Skeletal muscle satellite cell (primary cell): ENCODE measurements at regions not wholly inside any gene's neighbourhood (a gene's known extent, or its start where the extent isn't known, plus 50 kb on each side); places are given as distances from the start of the nearest gene placed in this dataset.

Experiments used
- H3K27me3 ChIP-seq: 2 replicates; pipeline ENCODE4 v1.7.0; 2013; ENCODE audit warnings: low read length; ENCODE audit not compliant: control insufficient read depth, insufficient read depth
- H3K36me3 ChIP-seq: 2 replicates; pipeline ENCODE4 v1.7.0; 2013; ENCODE audit warnings: mild to moderate bottlenecking, control low read depth, low read length; ENCODE audit not compliant: insufficient read depth
- H3K4me1 ChIP-seq: 2 replicates; pipeline ENCODE4 v1.7.0; 2013; ENCODE audit warnings: low read length; ENCODE audit not compliant: control insufficient read depth, insufficient read depth
- H3K4me2 ChIP-seq: 2 replicates; pipeline ENCODE4 v1.7.0; 2013; ENCODE audit warnings: mild to moderate bottlenecking, low read length
- H3K4me3 ChIP-seq: 2 replicates; pipeline ENCODE4 v1.7.0; 2013; ENCODE audit warnings: low read length
- H3K9ac ChIP-seq: 2 replicates; pipeline ENCODE4 v1.7.0; 2013; ENCODE audit warnings: mild to moderate bottlenecking, low read depth, low read length, moderate library complexity
- H3K9me3 ChIP-seq: replicated peaks from 2 replicates; pipeline ENCODE4 v1.7.0; 2013; ENCODE audit warnings: mild to moderate bottlenecking, control low read depth, low read length

DNA sequence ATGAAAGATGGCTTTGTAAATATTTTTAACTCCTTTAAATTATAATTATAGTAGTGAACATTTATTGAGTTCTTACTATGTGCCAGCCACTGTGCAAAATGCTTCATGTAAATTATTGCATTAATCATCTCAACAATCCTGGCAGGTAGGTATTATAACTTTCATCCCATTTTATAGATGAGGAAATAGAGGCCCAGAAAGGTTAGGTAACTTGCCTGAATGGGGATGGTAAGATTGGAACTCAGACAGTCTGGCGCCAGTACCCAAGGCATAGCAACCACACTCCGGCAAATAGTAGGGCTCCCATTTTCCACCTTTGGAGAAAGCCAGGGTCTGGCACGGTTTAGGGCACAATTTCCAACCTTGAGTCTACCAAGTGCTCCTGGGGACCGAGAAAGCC lies 129.8 kb downstream of the VEGFA start:
- Histone ChIP-seq H3K4me1 (no peaks in the 10 kb centered on the region), H3K4me2 (no peak overlapping the region), H3K9ac (no peak overlapping the region), H3K4me3 (no peak overlapping the region), H3K9me3 (no peaks in the 10 kb centered on the region), H3K36me3 (no peaks in the 10 kb centered on the region), H3K27me3 (peaks cover 21% of the 10 kb centered on the region)

DNA sequence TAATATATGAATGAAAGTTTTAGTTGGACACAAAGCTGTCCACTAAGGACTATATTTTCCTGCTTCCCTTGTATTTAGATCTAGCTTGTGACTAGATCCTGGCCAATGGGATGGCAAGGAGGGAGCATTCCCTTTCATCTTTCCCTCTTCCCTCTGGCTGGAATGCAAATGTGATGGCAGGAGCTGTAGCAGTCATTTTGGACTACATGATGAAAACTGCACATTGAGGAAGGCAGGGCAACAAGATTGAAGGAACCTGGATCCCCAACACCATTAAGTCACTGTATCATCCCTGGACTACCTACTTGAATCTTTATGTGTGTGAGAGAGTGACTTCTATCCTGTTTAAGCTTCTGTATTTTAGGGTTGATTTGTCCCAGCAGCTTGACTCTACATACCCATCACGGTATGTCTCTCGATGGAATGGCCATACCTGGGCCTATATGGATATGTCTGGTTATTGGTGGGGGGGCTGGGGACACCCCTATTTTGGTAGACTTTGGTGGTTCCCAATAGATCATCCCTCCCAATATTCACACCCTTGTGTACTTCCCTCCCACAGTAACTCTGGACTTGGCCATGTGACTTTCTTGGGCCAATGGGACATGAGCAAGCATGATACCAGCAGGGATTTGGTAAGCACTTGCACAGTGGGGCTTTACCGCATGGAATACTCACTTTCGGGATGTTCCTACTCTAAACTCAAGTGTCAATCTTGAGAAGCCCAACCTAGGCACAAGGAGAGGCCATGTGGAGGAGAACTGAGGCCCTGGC lies 128.5 kb downstream of the VEGFA start:
- H3K4me3 ChIP-seq: no peak overlapping the region
- peaks cover 26% of the 10 kb centered on the region for H3K27me3 ChIP-seq
- no peaks in the 10 kb centered on the region for H3K4me1 ChIP-seq
- no peaks in the 10 kb centered on the region for H3K9me3 ChIP-seq
- no peak overlapping the region for H3K9ac ChIP-seq
- no peak overlapping the region for H3K4me2 ChIP-seq
- H3K36me3 ChIP-seq: no peaks in the 10 kb centered on the region

DNA sequence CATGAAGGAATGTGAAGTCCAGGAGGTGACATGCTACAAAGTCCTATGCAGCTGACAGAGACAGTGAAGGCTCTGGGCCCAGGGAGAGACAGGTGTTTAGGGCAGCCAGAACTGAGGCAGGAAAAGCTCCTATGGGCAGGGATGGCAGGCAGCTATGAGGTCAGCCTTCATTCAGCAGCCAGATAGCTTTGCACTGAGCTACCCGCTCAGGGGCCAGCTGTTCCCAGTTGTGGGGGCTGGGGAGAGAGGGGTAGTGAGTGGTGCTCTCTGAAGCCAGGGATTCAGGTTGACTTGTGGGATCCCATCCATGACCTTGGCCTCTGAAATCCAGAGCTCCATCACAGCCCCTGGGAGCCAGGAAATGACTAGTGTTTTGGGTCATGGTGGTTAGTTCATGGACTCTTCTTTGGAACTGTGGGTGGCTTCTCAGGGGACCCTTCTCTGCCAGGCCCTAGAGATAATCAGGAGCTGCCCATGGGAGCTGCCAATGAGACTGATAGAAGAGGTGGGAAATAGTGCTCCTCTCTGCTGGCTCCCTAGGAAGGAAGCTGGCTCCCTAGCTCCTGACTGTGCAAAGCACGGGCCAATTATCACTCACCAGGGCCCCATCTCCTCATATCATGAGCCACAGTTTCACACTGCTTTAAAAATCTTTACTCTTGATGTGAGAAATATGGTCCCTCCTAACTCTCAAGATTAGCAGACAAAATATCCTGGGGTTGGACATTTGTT lies 127.7 kb downstream of the VEGFA start:
- Histone ChIP-seq H3K27me3 (peaks cover 32% of the 10 kb centered on the region), H3K9me3 (no peaks in the 10 kb centered on the region), H3K36me3 (no peaks in the 10 kb centered on the region), H3K4me1 (no peaks in the 10 kb centered on the region), H3K4me2 (no peak overlapping the region), H3K9ac (no peak overlapping the region), H3K4me3 (no peak overlapping the region)

DNA sequence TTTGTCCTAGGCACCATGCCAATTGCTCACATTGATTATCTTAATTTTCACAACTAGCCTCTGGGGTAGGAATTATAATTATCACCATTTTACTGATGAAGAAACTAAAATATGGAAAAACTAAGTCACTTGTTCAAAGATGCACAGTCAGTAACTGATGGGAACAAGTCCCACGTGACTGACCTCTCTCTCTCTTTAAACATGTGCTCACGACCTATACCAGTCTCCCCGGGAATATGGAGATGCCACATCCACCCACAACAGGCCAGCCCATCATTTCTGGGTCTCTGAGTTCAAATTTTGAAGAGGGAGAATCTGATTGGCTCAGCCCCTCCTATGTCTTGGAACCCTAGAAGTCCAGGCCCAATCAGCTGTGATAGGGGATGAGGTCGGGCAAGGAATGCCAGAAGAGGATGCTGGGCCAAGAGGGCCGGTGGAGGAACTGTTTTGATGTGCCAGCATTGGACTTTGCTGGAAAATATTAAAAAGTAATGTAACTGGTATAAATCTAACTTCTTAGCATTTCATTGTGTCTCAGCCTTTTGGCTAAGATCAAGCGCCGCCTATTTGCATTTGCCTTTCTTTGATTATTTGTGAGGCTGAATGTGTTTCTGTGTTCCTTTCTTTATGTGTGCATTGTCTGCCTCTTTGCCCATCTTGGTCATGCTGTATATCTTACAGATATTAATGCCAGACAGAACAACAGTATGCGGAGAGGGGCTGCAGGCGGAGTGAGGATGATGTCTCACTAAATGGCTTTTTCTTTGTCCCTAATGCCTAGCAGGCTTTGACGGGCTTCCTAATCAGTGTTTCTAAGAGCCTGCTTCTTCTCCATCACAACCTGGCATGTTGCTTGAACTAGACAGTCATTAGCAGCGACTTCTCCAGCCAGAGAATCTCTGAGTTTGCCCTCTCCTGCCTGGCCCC lies 126.6 kb downstream of the VEGFA start:
- Histone ChIP-seq H3K36me3 (no peaks in the 10 kb centered on the region), H3K27me3 (peaks cover 35% of the 10 kb centered on the region), H3K4me1 (no peaks in the 10 kb centered on the region), H3K9me3 (no peaks in the 10 kb centered on the region), H3K9ac (no peak overlapping the region), H3K4me3 (no peak overlapping the region), H3K4me2 (no peak overlapping the region)

DNA sequence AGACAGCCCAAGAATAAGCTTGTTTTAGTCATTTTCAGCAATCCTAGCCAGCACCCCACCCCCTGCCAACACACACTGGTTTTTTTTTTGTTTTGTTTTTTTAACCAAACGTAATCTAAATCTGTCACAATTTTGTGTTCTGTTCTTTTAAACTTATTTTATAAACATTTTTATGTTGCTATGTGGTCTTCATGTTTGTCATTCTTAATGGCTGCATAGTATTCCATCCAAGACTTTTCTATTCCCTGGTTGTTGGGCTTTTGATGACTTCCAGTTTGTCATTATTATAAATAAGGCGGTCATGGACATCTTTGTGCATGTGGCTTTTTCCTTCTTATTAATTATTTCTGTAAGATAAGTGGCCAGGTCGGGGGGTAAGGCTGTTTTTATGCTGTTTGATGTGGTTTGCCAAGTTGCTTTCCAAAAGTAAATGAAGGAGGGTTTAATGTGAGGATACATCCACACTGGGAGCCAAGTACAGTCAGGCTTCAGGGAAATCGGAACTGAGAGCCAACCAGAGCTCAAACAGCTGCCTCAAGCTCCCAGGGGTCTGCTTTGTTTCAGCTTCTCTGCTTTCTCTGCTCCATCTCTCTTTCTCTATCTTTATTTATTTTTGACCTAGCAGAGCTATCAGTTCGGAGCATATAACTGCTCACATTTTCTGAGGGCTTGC lies 125.8 kb downstream of the VEGFA start:
- Histone ChIP-seq H3K9me3 (no peaks in the 10 kb centered on the region), H3K4me1 (no peaks in the 10 kb centered on the region), H3K9ac (no peak overlapping the region), H3K4me2 (no peak overlapping the region), H3K27me3 (peaks cover 37% of the 10 kb centered on the region), H3K36me3 (no peaks in the 10 kb centered on the region), H3K4me3 (no peak overlapping the region)

DNA sequence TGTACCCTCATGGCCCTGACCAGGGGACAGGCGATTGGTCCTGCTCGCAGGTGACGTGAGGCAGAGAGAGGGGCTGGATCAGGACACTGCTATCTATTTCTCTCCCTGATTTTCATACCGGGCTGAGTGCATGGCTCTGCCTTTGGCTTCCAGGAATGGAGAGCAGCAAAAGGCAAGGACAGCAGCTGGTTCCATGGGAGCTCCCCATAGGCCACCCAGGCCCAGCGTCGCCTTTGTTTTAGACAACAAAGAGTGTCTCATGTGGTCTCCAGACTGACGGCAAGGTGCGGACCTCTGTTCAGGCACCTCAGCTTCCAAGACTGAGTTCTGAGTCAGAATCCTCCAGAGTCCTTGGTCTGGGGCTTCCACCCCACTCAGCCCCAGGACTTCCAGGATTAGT lies 123.1 kb downstream of the VEGFA start:
- H3K4me1 ChIP-seq: no peaks in the 10 kb centered on the region
- no peak overlapping the region for H3K4me3 ChIP-seq
- H3K9ac ChIP-seq: no peak overlapping the region
- no peak overlapping the region for H3K4me2 ChIP-seq
- no peaks in the 10 kb centered on the region for H3K9me3 ChIP-seq
- no peaks in the 10 kb centered on the region for H3K36me3 ChIP-seq
- peaks cover 42% of the 10 kb centered on the region for H3K27me3 ChIP-seq

DNA sequence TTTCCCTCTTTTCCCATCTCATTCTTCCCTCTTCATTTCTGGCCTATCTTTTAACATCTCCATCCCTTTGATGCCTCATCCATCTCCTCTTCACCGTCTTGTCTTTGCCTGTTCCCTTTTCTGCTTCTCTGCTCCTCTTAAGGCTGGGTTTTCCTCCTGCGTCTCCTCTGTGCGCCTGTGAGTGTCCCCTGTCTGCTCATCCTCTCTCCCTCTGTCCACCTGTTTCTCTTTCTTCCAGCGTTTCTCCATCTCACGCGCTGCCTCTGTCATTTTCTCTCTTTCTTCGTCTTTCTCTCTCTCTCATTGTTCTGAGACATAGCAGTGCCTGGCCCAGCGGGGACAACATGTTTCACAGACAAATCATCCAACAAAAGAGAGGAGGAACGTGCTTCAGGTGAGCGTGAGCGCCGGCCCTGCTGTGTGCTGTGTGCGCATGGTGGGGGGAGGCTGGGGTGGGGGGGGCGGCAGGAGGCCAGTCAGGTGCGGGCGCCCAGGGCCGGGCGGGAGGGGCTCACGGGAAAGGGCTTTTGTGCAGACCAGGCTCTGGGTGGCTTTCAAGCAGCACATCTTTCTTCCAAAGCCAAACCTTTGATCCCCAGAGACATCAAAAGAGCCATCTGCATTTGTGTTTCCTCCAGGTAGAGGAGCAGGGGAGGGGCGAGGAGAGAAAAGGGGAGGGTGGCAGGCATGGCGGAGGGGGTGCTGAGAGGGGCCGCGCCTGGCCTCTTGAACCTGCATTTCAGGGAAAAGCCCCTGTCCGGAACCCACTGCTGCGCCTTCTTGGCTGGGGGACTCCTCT lies 121.3 kb downstream of the VEGFA start:
- Histone ChIP-seq H3K4me1 (no peaks in the 10 kb centered on the region), H3K4me3 (no peak overlapping the region), H3K27me3 (peaks cover 34% of the 10 kb centered on the region), H3K9me3 (no peaks in the 10 kb centered on the region), H3K4me2 (no peak overlapping the region), H3K36me3 (no peaks in the 10 kb centered on the region), H3K9ac (no peak overlapping the region)

DNA sequence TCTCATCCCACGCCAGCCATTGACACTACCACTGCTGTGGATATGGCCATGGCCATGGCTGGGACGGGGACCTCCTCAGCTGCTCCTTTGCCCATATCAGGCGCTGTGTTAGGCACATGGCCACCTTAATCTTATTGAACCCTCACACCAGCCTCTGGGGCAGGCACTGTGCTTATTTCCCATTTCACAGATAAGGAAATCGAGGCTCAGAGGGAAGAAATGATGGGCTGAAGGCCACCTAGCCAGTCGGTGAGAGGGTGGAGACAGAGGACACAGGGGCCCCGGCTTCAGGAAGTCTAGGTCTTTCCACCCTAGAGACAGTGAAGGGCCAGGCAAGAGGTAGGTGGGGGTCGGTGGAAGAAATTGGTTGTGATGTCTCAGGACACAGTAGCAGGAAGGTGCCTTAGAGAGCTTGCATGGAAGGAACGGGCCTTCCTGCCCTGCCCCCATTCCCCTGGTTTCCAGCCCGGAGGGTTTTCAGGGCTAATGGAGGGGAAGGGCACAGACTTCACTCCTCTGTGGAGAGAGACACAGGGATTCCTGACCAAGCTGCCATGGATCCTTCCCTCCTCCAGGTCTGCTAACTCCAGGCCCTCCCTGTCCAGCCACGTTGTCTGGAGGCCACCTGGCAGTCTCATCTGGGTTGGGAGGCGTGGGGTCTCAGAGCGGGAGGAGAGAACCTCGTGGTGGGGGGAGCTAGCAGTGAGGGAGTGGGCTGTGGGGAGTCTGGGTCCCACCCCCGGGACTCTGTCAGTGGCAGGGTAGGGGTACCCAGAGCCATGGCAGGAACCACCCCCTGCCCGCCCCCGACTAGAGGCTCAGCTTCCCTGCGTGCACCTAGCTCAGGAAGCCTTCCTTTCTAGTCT lies 120.4 kb downstream of the VEGFA start:
- H3K4me2 ChIP-seq: no peak overlapping the region
- no peak overlapping the region for H3K9ac ChIP-seq
- H3K4me3 ChIP-seq: no peak overlapping the region
- no peaks in the 10 kb centered on the region for H3K4me1 ChIP-seq
- H3K27me3 ChIP-seq: peaks cover 34% of the 10 kb centered on the region
- no peaks in the 10 kb centered on the region for H3K36me3 ChIP-seq
- H3K9me3 ChIP-seq: no peaks in the 10 kb centered on the region

DNA sequence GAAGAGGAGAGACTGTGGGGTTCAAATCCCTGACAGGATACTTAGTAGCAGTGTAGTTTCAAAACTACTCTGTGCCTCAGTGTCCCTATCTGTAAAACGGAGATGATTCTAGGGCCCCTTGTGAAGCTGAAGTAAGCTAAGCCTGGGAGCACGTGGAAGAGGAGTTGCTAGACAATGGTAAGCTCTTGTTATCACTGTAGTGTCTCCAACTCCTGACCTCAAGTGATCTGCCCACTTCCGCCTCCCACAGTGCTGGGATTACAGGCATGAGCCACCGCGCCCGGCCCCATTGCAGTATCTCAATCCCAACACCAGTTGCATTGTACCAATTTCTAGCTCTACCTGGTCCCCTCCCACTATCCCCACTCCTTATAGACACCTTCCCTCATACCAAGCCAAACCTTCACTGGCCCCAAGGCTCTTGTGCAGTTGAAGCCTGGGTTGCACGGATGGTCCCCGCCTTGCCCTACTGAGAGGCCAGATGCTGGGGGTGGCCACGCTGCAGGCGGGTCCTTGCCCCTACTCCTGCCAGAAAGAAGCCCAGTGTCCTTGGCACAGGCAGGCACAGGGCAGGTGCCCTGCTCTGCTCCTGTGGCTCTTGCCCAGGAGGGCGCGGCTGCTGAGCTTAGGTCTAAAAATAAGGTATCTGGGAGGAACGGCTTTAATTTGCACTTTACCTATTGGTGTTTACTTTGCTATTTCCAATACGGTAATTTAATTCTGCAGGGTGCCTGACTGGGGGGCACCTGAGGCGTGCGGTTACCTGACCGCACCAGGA lies 118.1 kb downstream of the VEGFA start:
- no peaks in the 10 kb centered on the region for H3K36me3 ChIP-seq
- H3K4me1 ChIP-seq: no peaks in the 10 kb centered on the region
- no peak overlapping the region for H3K4me3 ChIP-seq
- H3K9me3 ChIP-seq: no peaks in the 10 kb centered on the region
- peaks cover 27% of the 10 kb centered on the region for H3K27me3 ChIP-seq
- no peak overlapping the region for H3K9ac ChIP-seq
- no peak overlapping the region for H3K4me2 ChIP-seq
